ENCODE measurements at regions not wholly inside any gene's neighbourhood (a gene's known extent, or its start where the extent isn't known, plus 50 kb on each side); places are given as distances from the start of the nearest gene placed in this dataset.
"Not testable (repeated sequence)": the region's sequence is repeated elsewhere in the genome, so short reads cannot be mapped to it uniquely, and the experiment has no call there.

DNA sequence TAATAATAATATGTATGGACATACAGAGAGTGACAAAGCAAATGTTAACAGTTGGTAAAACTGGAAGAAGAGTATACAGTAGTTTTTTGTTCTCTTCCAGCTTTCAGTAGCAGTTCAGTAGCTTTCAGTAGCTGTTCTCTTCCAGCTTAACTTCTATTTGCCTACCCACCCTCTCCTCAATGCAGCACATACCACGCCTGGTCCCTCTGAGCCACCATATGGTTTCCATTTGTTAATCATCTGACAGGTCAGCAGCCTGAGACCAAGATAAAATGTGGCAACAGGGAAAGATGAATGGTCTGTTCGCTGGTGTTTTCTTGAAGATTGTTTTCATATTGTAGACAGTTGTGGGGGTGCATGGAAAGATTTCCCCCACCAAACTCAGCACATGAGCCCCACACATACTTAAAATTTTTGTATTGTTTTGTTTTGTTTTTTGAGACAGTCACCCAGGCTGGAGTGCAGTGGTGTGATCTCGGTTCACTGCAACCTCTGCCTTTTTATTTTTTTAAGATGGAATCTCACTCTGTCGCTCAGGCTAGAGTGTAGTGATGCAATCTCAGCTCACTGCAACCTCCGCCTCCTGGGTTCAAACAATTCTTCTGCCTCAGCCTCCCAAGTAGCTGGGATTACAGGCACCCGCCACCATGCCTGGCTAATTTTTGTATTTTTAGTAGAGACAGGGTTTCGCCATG, 56.8 kb downstream of the ATP6V0E2 start:
- DNase-seq: peak; percentile 25

DNA sequence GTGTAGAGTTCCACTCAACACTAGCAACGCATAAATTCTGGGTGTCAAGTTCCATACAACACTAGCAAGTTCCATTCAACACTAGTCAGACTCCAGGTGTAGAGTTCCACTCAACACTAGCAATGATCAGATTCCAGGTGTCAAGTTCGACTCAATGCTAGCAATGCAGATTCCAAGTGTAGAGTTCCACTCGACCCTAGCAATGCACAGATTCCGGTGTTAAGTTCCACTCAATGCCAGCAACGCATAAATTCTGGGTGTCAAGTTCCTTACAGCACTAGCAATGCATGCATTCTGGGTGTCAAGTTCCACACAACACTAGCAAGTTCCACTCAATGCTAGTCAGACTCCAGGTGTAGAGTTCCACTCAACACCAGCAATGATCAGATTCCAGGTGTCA, 60.0 kb downstream of the ATP6V0E2 start:
- DNase-seq: peak; percentile 83

DNA sequence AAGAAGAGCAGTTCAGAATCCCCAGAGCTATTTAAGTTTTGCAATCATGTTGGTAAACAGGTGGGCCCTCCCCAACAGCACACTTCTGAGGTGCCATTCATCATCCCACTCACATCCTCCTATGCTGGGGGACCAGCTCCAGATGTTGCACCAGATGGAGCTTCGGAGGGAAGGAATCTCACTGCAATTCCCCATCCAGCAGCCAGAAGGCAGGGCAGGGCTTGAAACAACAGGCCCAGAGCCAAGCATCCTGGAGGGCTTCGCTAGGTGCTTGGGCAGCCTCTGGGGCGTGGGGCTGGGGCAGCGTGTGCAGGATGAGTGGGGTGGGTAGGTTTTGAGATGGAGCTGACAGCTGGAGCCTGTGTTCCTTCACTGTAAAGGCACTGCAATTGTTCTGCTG, 73.6 kb downstream of the ATP6V0E2 start:
- not testable (repeated sequence) for DNase-seq

DNA sequence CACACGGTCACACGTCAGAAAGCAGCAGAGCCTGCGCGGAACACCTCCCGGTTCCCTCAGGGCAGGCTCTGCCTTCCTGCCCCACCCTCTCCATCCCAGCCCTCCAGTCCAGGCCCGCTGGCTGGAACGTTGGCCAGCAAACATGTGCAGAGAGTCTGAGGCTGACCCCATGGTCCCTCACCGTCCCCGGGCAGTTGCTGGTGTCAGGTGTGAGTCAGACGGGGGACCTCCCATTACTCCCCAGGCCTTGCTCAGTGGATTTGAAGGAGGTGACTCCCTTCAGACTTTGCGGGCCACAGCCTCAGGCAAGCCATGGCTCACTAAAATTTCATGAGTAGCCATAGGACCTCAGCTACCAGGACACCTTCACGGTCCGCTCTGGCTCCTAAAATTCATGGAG, 74.7 kb downstream of the ATP6V0E2 start:
- DNase-seq: not testable (repeated sequence)

DNA sequence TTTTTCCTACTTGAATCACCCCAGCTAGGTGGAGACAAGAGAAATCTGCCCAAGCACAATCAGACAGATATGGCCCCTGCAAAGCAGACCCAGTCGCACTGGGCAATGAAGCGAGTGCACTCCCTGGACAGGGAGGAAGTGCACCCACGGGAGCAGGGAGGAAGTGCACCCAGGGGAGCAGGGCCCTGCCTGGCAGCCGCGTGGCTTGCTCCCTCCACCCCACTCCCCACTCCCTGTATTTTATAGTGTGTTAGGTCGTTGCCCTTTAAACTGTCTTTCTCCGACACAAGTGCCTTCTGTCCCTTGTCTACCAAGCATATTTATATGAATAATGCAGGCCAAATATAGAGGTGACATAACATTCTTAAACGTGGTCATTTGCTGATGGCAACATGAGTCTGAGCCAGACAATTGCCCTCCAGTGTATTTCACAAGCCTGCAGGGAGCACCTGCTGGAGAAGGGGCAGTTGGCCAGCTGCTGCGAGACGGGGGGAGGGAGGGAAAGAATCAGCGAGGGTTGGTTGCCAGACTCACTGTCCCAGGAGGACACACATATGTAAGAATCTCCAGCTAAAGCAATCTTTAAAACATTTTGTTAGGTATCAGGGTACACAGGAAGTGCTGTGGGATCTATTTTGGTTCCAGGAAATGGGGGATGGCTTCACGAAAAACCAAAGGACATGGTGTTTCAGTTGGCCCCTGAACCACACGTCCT, 76.3 kb downstream of the ATP6V0E2 start:
- DNase-seq: not testable (repeated sequence)

DNA sequence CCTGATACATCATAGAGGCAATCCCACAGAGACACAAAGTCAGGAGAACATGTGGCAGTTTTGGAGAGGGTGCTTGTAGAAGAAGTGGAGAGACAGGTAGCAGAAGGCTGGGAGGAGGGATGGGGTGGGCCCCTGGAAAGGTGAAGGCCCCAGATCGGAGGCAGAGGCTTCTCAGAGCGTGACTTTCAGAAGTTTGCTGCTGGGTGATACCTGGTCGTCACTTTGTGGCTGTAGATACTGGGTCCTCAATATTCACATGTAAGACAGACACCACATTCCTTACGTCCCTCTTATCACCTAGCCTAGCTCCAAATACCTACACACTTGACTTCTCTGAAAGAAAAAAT, 76.8 kb downstream of the ATP6V0E2 start:
- DNase-seq: not testable (repeated sequence)

DNA sequence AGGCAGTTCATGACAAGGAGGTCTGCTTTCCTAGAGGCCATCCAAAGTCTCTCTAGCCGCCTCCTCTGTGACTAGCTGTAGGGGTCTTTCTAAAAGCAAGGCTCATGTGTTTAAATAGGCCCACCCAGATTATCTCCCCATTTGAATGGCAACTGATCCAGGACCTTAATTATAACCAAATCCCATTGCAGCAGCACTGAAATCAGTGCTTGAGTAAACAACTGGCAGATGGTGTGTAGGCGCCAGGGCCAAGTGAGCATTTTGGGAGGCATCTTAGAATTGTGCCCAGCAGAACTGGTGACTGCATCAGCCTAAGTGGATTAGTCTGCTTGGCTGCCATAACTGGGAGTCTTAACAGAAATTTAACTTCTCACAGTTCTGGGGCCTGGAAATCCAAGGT, 77.8 kb downstream of the ATP6V0E2 start:
- peak; percentile 77 for DNase-seq

DNA sequence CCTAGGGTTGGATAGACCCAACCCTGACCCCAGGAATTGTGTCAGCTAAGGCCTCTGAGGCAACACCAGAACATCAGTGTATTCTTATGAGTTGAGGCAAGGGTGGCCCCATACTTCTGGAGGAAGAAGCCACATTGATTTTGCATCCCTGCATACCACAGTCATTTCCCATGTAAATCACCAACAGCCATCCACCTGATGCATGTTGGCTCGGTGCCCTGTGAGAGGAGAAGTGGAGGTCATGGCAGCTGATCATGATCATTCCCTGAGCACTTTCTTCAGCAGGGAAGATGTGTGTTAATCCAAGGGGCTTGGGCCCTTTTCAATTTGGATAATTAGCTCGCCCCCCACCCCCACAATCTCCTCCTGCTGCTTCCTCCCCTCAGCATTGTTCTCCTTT, 85.1 kb downstream of the ATP6V0E2 start:
- DNase-seq: peak; percentile 28

DNA sequence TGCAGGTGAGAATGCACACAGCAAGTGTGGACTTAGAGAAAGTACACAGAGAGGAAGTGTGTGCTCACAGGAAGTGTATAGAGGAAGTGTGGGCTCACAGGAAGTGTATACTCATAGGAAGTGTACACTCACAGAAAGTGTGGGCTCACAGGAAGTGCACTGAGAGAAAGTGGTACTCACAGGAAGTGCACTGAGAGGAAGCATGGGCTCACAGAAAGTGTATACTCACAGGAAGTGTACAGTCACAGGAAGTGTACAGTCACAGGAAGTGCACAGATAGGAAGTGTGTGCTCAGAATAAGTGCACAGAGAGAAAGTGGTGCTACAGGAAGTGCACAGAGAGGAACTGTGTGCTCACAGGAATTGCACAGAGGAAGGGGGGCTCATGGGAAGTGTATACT, 87.1 kb downstream of the ATP6V0E2 start:
- not testable (repeated sequence) for DNase-seq

DNA sequence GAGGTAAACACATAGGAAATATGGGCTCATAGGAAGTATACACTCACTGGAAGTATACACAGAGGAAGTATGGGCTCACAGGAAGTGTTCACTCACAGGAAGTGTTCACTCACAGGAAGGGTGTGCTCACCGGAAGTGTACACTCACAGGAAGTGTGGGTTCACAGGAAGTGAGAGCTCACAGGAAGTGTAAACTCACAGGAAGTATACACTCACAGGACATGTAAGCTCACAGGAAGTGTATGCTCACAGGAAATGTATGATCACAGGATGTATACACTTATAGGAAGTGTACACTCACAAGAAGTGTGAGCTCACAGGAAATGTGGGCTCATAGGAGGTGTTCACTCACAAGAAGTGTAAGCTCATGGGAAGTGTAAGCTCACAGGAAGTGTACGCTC, 88.1 kb downstream of the ATP6V0E2 start:
- DNase-seq: not testable (repeated sequence)

DNA sequence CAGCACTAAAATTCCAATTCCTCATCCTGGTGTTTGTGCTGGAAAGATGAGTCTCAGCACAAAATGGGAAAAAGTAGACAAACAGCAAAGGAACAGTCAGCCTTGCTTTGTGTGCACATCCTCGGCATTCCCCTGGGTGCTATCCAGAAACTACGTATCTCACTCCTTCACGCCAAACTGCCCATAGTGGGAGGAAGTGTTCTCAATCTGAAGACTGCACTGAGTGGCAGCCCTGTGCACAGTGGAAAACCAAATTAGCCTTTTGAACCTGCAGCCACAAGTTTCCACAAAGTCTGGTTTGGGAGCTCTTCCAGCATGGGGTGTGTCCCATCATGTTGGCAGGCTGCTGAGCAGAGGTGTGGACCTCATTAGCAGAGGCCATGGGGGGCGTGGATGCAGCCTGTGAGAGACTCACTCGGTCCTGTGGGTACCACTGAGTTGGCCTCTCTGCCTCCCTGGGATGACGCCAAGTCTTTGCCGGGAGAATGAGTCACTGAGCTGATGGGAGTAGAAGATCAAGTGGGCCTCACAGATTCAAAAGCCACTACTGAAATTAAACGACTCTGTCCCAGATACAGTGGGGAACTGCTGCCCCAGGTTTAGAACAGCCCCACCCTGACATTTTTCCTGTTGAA, 89.0 kb downstream of the ATP6V0E2 start:
- DNase-seq: not testable (repeated sequence)

DNA sequence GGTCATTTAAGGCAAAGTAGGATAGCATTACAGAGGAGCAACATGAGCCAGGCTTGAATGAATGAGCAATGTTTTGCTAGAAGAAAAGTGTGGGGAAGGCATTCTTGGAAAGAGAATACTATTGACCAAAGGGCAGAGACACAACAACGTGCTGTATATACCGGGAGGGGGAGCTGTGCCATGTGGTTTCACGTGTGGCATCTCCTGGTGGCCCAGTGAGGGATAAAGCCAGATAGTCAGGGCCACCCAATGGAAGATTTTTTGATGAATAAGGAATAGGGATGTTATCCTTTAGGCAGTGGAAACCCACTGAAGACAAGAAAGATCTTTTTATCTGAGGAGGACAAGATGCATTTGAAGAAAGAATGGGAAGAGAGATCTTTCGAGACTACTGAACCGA, 90.2 kb downstream of the ATP6V0E2 start:
- not testable (repeated sequence) for DNase-seq

DNA sequence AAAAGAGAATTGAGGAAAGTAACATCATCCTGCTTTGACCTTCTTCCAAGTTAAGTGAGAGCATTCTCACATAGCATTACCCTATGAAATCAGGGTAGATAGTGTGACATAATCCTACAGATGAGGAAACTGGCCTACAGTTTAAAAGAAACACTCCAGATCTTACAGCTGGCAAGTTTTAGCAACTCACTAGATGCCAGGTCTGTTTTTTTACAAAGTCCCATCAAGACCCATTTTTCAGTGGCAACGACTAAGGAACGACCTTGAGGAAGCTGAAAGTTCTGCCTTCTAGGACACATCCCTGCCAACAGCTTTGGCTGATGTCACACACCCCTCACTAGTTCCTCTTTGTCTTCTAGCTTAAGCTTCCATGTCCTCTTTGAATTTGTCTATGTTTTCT, 92.7 kb downstream of the ATP6V0E2 start:
- DNase-seq: not testable (repeated sequence)

DNA sequence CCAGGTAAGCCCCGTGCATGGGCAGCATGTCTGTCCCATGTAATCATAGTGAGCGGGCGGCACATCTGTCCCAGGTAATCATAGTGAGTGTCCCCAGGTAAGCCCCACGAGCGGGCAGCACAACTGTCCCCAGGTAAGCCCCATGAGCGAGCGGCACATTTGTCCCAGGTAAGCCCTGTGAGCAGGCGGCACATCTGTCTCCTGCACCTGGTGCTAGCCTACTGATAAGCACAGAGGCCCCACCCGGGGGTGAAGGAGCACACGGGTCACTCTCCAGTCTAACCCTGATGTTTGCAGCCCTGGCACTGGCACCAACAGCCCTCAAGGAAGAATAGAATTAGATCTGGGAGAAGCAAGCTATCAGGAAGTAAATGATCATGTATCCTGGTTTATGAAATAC, 99.2 kb downstream of the ATP6V0E2 start:
- not testable (repeated sequence) for DNase-seq

DNA sequence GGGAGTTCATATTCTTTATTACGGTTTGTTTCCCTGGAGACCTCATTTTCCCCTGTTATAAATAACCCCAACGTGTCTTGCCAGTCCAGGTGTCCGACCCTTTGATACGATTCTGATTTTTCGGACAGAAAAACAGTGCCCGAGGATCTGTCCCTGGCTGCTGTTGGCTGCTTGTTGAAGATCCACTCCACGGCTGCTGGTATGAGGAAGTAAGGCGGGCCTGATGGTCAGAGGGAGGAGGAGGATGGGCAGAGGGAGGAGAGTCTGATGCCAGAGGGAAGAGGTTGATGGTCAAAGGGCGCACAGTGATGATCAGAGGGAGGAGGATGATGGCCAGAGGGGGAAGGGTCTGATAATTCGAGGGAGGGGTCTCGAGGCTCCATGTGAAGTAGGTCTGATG, 99.9 kb downstream of the ATP6V0E2 start:
- DNase-seq: not testable (repeated sequence)

DNA sequence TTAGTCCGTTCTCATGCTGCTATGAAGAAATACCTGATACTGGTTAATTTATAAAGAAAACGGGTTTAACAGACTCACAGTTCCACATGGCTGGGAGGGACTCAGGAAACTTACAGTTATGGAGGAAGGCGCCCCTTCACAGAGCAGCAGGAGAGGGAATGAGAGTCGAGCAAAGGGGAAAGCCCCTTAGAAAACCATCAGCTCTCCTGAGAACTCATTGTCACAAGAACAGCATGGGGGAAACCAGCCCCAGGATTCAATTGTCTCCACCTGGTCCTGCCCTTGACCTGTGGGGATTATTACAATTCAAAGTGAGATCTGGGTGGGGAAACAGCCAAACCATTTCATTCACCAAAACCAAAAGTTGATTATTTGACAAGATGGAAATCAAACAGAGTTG, 101.8 kb downstream of the ATP6V0E2 start:
- DNase-seq: not testable (repeated sequence)

DNA sequence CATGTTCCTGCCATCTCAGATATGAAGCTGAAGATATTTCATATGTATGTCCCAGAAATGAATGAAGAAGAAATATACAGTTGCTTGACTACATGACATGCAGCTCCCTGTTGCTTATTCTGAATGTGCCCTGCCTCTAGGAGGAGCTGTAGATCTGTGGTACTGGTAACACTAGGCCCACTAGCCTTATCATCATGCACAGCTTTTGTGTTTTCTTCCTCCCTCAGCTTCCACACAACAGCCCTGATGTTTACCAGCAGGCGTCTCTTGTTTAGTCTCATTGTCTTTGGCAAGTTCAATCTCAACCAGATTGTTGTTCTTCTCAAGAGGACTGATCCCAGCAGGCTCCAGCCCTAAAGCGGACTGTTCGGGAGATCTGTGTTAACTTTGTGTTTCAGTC, 104.8 kb downstream of the ATP6V0E2 start:
- not testable (repeated sequence) for DNase-seq

DNA sequence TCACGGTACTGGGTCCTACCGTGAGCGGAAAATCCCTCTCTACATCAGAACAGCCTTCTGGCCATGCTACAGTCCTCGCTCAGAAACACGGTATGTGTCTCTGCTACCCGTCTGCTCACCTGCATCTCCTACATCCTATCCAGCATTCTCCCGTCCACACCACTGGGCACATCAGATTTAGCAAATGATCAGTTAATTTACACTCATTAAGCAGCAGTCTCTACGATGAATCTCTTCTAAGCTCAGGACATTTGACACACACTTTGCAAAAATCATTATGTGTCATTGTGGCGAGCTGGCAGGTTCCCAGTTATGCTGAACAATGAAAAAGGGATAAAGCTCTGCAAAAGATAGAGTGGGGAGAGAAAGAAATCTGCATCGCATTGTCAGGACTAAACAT, 105.2 kb downstream of the ATP6V0E2 start:
- not testable (repeated sequence) for DNase-seq

DNA sequence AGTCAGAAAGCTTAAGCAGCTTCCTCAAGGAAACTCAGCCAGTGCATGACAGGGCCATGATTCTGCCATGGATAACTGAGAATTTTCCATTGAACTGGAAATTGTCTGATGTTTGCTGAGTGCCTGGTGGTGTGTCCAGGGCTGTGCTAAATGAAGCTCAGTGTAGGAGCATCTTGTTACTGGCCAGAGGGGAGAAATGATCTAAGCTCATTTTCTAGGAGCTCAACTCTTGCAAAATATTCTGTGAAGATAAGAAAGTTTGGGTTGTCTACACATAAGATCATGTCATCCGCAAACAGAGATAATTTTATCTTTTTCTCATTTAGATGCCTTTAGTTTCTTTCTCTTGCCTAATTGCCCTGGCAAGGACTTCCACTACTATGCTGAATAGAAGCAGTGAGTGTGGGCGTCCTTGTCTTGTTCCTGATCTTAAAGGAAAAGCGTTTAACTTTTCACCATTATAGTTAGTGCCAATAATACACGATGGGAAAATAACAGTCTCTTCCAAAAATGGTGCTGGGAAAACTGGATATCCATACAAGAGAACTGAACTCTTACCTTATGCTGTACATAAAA, 108.9 kb downstream of the ATP6V0E2 start:
- not testable (repeated sequence) for DNase-seq

DNA sequence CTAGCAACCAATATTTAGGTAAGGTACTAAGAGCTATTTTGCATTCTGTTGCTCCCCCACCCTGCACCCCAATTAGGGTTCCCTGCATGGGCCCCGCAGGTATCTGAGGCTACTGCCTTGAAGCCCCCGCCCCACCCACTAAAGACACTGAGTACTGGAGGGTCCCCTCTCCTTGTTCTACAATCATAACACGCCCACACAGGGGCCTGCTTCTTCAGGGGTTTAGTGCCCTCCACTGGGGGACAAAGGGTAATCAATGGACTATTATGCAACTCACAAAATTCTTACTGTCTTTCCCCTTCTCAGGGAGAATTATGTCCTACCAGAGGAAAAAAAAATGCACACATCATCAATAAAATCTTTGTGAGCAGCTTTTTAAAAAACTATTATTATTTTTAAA, 113.1 kb downstream of the ATP6V0E2 start:
- not testable (repeated sequence) for DNase-seq

DNA sequence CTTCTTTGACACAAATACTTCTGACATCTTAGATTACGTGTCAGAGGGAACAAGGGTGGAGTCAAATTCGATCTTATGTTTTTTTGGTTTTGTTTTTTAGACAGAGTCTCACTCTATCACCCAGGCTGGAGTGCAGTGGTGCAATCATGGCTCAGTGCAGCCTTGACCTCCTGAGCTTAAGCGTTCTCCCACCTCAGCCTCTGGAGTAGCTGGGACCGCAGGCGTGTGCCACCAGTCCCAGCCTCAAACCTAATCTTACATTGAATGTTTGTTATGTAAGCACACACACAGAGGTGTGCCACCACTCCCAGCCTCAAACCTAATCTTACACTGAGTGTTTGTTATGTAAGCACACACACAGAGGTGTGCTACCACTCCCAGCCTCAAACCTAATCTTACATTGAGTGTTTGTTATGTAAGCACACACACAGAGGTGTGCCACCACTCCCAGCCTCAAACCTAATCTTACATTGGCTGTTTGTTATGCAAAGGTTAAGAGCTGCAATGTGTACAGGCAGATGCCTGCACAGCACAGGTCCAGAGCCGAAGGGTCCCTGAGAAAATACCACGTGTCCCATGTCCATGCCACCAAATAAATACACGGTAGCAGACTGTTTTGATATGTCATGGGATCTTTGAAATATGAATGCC, 118.0 kb downstream of the ATP6V0E2 start:
- DNase-seq: not testable (repeated sequence)

DNA sequence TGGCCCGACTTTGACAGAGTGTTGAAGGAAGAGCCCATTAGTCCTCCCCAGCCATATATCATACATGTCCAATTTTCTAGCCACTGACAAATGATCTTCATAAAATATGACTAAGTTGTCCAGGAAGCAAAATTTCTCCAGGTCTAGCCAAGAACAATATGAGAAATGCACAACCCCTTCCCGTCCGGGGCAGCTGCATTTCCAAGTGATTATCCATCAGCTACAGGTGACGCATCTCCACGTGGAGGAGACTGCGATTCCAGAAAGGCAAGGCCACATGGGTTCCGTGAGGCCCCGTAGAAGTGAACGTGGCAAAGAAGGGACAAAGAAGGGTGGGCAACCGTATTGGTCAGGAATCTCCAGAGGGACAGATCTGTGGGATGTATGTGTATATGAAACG, 118.6 kb downstream of the ATP6V0E2 start:
- DNase-seq: not testable (repeated sequence)

DNA sequence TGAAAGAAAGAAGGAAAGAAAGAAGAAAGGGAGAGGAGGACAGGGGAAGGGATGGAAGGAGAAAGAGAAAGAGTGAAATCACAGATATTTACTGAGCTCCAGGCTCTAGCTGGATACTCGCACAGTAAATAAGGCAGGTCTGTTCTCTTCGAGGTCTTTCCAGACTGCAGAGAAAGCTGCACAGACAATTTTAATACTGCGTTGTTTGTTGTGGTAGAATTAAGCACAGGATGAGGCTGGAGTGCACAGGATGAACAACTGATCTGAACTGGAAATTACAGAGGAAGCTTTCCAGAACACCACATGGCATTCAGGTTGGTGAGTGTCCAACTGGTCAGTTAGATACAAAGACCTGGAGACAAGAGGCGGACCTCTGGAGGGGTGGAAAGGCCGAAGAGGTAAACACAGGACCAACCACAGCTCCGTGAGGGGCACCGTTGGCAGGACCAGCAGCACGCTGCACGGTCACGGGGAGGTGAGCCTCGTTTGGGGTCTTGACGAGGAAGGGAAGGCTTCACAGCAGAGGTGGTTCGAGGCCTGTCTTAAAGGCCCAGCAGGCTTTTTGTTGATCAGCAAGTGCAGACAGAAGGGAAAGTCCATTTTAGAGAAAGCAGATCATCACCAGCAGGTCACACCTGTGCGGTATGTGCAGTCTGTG, 121.7 kb downstream of the ATP6V0E2 start:
- DNase-seq: not testable (repeated sequence)
